Calu3 (cell line): ENCODE measurements at regions not wholly inside any gene's neighbourhood (a gene's known extent, or its start where the extent isn't known, plus 50 kb on each side); places are given as distances from the start of the nearest gene placed in this dataset.

ENCODE experiments used
- BruUV-seq: library from RNA; stranded (reverse); fragments of 400-500 nt; replicated peaks from 2 replicates; lab custom pipeline; 2021; lab: Mats Ljungman, UMichigan
- CTCF ChIA-PET: fragments of 300-600 bp; sonication (Branson Sonifier 250); formaldehyde crosslinking; loops from one replicate; lab custom pipeline; 2022; ENCODE audit warnings: antibody characterized with exemption; lab: Charles Lee
- DNase-seq: peaks from one replicate; pipeline ENCODE4 v3.0.0; 2022
- H3K27ac Mint-ChIP-seq: one replicate; pipeline ENCODE4 v1.8.0; 2022; ENCODE audit warnings: mixed read lengths; ENCODE audit not compliant: unreplicated experiment
- H3K27me3 Mint-ChIP-seq: one replicate; pipeline ENCODE4 v1.8.0; 2022; ENCODE audit warnings: mixed read lengths; ENCODE audit not compliant: unreplicated experiment
- H3K36me3 Mint-ChIP-seq: one replicate; pipeline ENCODE4 v1.8.0; 2022; ENCODE audit warnings: mild to moderate bottlenecking, moderate library complexity, mixed read lengths; ENCODE audit not compliant: insufficient read depth, unreplicated experiment
- H3K4me1 Mint-ChIP-seq: one replicate; pipeline ENCODE4 v1.8.0; 2022; ENCODE audit warnings: mild to moderate bottlenecking, low read depth, mixed read lengths; ENCODE audit not compliant: unreplicated experiment
- H3K4me3 Mint-ChIP-seq: one replicate; pipeline ENCODE4 v1.8.0; 2022; ENCODE audit warnings: mild to moderate bottlenecking, low read depth, moderate library complexity, mixed read lengths; ENCODE audit not compliant: unreplicated experiment
- H3K9me3 Mint-ChIP-seq: one replicate; pipeline ENCODE4 v1.8.0; 2022; ENCODE audit warnings: low read depth, mixed read lengths; ENCODE audit not compliant: unreplicated experiment
- intact Hi-C: fragments of 100-400 bp; cut with micrococcal nuclease; formaldehyde crosslinking; loops from one replicate; pipeline ENCODE4 v1.10.0; 2022; ENCODE audit not compliant: unreplicated experiment
- TF ChIP-seq, protein P1 (sequence below): fragments of 200-600 bp; IDR thresholded peaks from one replicate; pipeline ENCODE4 v1.8.0; 2022; ENCODE audit warnings: antibody characterized with exemption; ENCODE audit not compliant: unreplicated experiment

GRCh38 chr6:47426524-47427302 lies 50.9 kb upstream of the CD2AP start:
- Mint-ChIP-seq H3K4me1 (peaks cover 16% of the 10 kb centered on the region), H3K9me3 (peaks cover 11% of the 10 kb centered on the region), H3K27ac (no peak overlapping the region), H3K4me3 (no peak overlapping the region), H3K36me3 (peaks cover 5% of the 10 kb centered on the region), H3K27me3 (no peaks in the 10 kb centered on the region)
- intact Hi-C loops, result no loop called here
- DNase-seq, result no peak
- TF ChIP-seq, protein P1, sequence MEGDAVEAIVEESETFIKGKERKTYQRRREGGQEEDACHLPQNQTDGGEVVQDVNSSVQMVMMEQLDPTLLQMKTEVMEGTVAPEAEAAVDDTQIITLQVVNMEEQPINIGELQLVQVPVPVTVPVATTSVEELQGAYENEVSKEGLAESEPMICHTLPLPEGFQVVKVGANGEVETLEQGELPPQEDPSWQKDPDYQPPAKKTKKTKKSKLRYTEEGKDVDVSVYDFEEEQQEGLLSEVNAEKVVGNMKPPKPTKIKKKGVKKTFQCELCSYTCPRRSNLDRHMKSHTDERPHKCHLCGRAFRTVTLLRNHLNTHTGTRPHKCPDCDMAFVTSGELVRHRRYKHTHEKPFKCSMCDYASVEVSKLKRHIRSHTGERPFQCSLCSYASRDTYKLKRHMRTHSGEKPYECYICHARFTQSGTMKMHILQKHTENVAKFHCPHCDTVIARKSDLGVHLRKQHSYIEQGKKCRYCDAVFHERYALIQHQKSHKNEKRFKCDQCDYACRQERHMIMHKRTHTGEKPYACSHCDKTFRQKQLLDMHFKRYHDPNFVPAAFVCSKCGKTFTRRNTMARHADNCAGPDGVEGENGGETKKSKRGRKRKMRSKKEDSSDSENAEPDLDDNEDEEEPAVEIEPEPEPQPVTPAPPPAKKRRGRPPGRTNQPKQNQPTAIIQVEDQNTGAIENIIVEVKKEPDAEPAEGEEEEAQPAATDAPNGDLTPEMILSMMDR, result no peak
- no TSS peak for BruUV-seq
- CTCF ChIA-PET, result no interaction called here

DNA sequence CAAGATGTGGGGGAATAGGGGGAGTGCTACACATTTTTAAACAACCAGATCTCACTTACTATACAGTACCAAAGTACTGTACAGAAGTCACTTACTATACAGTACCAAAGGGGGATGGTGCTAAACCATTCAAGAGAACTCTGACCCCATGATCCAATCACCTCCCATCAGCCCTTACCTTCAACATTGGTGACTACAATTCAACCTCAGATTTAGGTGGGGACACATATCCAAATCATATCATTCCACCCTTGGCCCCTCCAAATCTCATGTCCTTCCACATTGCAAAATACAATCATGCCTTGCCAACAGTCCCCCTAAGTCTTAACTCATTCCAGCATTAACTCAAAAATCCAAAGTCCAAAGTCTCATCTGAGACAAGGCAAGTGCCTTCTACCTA lies 49.9 kb upstream of the CD2AP start:
- intact Hi-C loops, result no loop called here
- no TSS peak for BruUV-seq
- H3K4me1 Mint-ChIP-seq, result peaks cover 9% of the 10 kb centered on the region
- H3K4me3 Mint-ChIP-seq, result no peak overlapping the region
- no peak overlapping the region for H3K27ac Mint-ChIP-seq
- peaks cover 11% of the 10 kb centered on the region for H3K9me3 Mint-ChIP-seq
- TF ChIP-seq, protein P1, result no peak
- DNase-seq, result no peak
- H3K36me3 Mint-ChIP-seq, result no peaks in the 10 kb centered on the region
- H3K27me3 Mint-ChIP-seq, result no peaks in the 10 kb centered on the region
- CTCF ChIA-PET, result no interaction called here
